ENCODE measurements at regions not wholly inside any gene's neighbourhood (a gene's known extent, or its start where the extent isn't known, plus 50 kb on each side); places are given as distances from the start of the nearest gene placed in this dataset.
"Not testable (repeated sequence)": the region's sequence is repeated elsewhere in the genome, so short reads cannot be mapped to it uniquely, and the experiment has no call there.

DNA sequence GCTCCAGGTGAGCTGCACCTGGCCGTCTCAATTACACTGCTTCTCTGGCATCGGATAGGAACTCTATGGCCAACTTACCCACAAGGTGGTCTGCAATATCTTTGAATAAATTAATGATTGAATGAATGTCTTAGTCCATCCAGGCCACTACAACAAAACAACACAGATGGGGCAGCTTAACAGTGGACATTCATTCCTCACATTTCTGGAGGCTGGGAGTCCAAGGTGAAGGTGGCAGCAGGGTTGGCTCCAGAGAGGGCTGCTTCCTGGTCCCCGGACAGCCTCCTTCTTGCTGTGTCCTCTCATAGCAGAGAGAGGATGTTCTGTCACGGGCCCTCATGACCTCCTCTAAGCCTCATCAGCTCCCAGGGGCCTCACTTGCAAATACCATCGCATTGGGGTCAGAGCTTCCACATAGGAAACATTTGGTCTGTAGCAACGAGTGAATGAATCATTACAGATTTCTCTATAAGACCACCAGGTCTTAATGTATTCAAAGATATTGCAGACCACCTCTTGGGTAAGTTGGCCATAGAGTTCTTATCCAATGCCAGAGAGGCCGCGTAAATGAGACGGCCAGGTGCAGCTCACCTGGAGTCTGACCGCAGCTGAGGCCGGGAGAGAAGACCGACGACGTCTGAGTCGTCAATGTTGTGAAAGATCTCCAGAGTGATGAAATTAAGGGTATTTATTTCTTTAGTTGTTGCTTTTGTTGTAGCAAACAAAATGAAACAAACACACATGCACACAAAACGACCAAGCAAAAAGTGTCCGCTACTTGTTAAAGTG lies 182.7 kb upstream of the C14orf180 start:
- no peak overlapping the region for H3K4me3 ChIP-seq (ENCODE audit: low read depth, low read length)
- H3K27me3 ChIP-seq (ENCODE audit: insufficient read depth, low read length): no peaks in the 10 kb centered on the region
- H3K36me3 ChIP-seq (ENCODE audit: insufficient read depth, low read length): no peaks in the 10 kb centered on the region
- no peak overlapping the region for H2AFZ ChIP-seq (ENCODE audit: low read length, unreplicated experiment)
- no peak overlapping the region for H3K27ac ChIP-seq (ENCODE audit: low read depth, low read length)
- H3K79me2 ChIP-seq (ENCODE audit: control insufficient read depth, insufficient read depth, low read length, unreplicated experiment): no peaks in the 10 kb centered on the region
- H3K4me1 ChIP-seq (ENCODE audit: control insufficient read depth, insufficient read depth, low read length, unreplicated experiment): no peaks in the 10 kb centered on the region

DNA sequence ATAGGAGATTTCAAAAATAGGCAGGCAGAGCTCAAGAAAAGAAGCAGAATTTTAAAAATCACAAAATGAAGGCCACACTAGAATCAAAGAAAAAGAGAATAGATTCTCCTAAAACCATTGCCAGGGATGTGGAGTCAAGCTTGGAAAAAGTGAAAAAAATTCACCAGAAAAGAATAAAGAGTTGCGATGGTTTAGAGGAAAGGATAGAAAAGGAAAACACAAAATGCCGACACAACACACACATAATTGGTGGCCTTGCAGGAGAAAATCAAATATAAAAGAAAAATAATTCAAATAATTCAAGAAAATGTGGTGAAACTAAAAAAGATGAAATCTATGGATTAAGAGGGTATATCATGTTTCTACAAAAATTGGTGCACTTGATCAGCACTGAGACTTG lies 181.6 kb upstream of the C14orf180 start:
- no peak overlapping the region for H2AFZ ChIP-seq (ENCODE audit: low read length, unreplicated experiment)
- H3K27me3 ChIP-seq (ENCODE audit: insufficient read depth, low read length): no peaks in the 10 kb centered on the region
- no peak overlapping the region for H3K27ac ChIP-seq (ENCODE audit: low read depth, low read length)
- no peak overlapping the region for H3K4me3 ChIP-seq (ENCODE audit: low read depth, low read length)
- H3K4me1 ChIP-seq (ENCODE audit: control insufficient read depth, insufficient read depth, low read length, unreplicated experiment): no peaks in the 10 kb centered on the region
- H3K36me3 ChIP-seq (ENCODE audit: insufficient read depth, low read length): no peaks in the 10 kb centered on the region
- H3K79me2 ChIP-seq (ENCODE audit: control insufficient read depth, insufficient read depth, low read length, unreplicated experiment): no peaks in the 10 kb centered on the region

DNA sequence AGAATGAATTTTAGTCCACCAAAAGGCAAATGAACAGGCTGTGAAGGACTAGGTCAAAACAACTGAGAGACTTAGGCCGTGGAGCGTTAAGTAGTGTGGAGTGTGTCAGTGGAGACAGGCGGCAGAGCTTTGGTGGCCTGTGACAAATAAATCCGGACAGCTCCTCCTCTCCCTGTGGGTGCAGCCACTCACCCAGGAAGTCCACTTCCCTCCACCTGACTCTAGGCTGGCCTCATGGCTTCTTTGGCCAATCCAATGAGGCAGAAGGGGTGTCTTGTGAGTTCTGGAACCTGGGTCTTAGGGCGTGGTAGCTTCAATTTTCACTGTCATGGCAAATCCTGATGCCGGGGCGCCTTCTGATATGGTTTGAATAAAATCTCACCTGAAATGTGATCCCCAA lies 180.9 kb upstream of the C14orf180 start:
- Histone ChIP-seq H3K4me1 (ENCODE audit: control insufficient read depth, insufficient read depth, low read length, unreplicated experiment) (no peaks in the 10 kb centered on the region), H2AFZ (ENCODE audit: low read length, unreplicated experiment) (no peak overlapping the region), H3K79me2 (ENCODE audit: control insufficient read depth, insufficient read depth, low read length, unreplicated experiment) (no peaks in the 10 kb centered on the region), H3K27ac (ENCODE audit: low read depth, low read length) (no peak overlapping the region), H3K4me3 (ENCODE audit: low read depth, low read length) (no peak overlapping the region), H3K36me3 (ENCODE audit: insufficient read depth, low read length) (no peaks in the 10 kb centered on the region), H3K27me3 (ENCODE audit: insufficient read depth, low read length) (0 out of 2 replicates have a peak, but pooled peaks cover under 1% of the 10 kb centered on the region)

DNA sequence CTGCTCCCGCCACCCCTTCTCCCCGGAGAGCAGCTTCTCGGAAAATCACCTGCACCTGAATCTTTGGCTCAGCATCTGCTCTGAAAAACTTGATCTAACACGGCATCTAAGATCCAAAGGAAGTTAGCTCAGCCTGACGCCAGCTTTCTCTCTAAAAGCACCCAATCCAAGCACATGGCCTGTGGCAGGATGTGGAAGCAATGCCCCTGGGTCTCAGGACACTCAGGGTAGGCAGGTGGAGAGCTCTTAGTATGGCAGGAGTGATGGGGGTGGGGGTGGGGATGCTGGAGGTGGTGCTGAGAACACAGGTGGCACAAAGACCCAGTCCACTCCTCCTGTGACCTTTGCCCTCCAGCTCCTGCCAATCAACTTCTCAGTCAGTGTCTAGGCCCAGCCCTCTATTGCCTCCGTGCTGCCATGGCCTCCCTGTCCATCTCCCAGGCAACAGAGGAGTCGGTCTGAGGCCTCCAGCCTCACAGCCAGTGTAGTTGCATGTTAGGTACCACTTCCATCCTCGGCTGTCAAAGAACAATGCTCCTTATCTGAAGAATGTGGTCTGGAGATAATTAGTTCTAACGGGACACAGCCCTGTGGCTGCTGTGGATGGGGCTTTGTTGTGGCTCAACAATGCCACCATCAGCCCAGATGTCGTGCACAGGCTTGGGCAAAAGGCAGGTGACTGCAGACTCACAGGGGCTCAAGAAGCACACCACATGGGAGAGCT lies 180.0 kb upstream of the C14orf180 start:
- Histone ChIP-seq H2AFZ (ENCODE audit: low read length, unreplicated experiment) (no peak overlapping the region), H3K36me3 (ENCODE audit: insufficient read depth, low read length) (no peaks in the 10 kb centered on the region), H3K27ac (ENCODE audit: low read depth, low read length) (no peak overlapping the region), H3K79me2 (ENCODE audit: control insufficient read depth, insufficient read depth, low read length, unreplicated experiment) (no peaks in the 10 kb centered on the region), H3K27me3 (ENCODE audit: insufficient read depth, low read length) (peaks cover 10% of the 10 kb centered on the region; the same call in 1 of the 2 replicates), H3K4me1 (ENCODE audit: control insufficient read depth, insufficient read depth, low read length, unreplicated experiment) (no peaks in the 10 kb centered on the region), H3K4me3 (ENCODE audit: low read depth, low read length) (no peak overlapping the region)

DNA sequence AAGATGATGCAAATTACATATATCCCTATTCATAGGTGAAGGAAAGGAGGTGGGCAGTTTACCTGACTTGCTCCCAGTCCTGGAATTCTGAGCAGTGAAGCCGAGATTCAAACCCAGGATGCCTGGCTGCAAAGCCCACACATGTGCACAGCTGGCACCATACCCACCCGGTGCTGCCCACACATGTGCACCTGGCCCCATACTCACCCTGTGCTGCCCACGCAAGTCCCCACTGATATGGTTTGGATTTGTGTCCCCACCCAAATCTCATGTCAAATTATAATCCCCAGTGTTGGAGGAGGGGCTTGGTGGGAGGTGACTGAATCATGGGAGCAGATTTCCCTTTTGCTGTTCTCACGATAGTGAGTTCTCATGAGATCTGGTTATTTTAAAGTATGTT lies 179.2 kb upstream of the C14orf180 start:
- Histone ChIP-seq H3K4me3 (ENCODE audit: low read depth, low read length) (no peak overlapping the region), H3K36me3 (ENCODE audit: insufficient read depth, low read length) (no peaks in the 10 kb centered on the region), H3K27ac (ENCODE audit: low read depth, low read length) (no peak overlapping the region), H2AFZ (ENCODE audit: low read length, unreplicated experiment) (no peak overlapping the region), H3K79me2 (ENCODE audit: control insufficient read depth, insufficient read depth, low read length, unreplicated experiment) (no peaks in the 10 kb centered on the region), H3K4me1 (ENCODE audit: control insufficient read depth, insufficient read depth, low read length, unreplicated experiment) (no peaks in the 10 kb centered on the region), H3K27me3 (ENCODE audit: insufficient read depth, low read length) (peaks cover 16% of the 10 kb centered on the region; the same call in 1 of the 2 replicates)

DNA sequence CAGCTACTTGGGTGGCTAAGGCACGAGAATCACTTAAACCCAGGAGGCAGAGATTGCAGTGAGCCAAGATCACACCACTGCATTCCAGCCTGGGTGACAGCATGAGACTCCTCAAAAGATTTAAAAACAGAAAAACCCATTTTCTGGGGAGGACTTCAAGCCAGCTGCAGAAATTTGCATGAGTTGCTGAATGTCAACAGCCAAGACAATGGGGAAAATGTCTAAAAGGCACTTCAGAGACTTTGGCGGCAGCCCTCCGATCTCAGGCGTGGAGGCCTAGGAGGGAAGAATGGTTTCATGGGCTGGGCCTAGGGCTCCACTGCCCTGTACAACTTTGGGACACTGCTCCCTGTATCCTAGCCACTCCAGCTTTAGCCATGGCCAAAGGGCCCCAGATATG lies 177.8 kb upstream of the C14orf180 start:
- Histone ChIP-seq H3K27me3 (ENCODE audit: insufficient read depth, low read length) (peaks cover 31% of the 10 kb centered on the region), H3K27ac (ENCODE audit: low read depth, low read length) (no peak overlapping the region), H3K4me1 (ENCODE audit: control insufficient read depth, insufficient read depth, low read length, unreplicated experiment) (no peaks in the 10 kb centered on the region)

DNA sequence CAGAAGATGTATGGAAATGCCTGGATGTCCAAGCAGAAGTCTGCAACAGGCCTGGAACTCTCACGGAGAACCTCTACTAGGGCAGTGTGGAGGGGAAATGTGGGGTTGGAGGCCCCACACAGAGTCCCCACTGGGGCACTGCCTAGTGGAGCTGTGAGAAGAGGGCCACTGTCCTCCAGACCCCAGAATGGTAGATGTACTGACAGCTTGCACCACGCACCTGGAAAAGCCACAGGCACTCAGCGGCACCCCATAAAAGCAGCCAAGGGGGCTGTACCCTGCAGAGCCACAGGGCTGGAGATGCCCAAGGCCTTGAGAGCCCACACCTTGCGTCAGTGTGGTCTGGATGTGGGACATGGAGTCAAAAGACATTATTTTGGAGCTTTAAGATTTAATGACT lies 177.3 kb upstream of the C14orf180 start:
- H3K36me3 ChIP-seq (ENCODE audit: insufficient read depth, low read length); H3K4me1 ChIP-seq (ENCODE audit: control insufficient read depth, insufficient read depth, low read length, unreplicated experiment); H3K27ac ChIP-seq (ENCODE audit: low read depth, low read length); H3K79me2 ChIP-seq (ENCODE audit: control insufficient read depth, insufficient read depth, low read length, unreplicated experiment); H2AFZ ChIP-seq (ENCODE audit: low read length, unreplicated experiment); H3K4me3 ChIP-seq (ENCODE audit: low read depth, low read length): not testable (repeated sequence)
- peaks cover 36% of the 10 kb centered on the region for H3K27me3 ChIP-seq (ENCODE audit: insufficient read depth, low read length)

More for the DNA sequence above, 177.8 kb upstream of the C14orf180 start:
- H3K36me3 ChIP-seq (ENCODE audit: insufficient read depth, low read length): no peaks in the 10 kb centered on the region
- H3K4me3 ChIP-seq (ENCODE audit: low read depth, low read length): no peak overlapping the region
- no peaks in the 10 kb centered on the region for H3K79me2 ChIP-seq (ENCODE audit: control insufficient read depth, insufficient read depth, low read length, unreplicated experiment)
- H2AFZ ChIP-seq (ENCODE audit: low read length, unreplicated experiment): no peak overlapping the region

DNA sequence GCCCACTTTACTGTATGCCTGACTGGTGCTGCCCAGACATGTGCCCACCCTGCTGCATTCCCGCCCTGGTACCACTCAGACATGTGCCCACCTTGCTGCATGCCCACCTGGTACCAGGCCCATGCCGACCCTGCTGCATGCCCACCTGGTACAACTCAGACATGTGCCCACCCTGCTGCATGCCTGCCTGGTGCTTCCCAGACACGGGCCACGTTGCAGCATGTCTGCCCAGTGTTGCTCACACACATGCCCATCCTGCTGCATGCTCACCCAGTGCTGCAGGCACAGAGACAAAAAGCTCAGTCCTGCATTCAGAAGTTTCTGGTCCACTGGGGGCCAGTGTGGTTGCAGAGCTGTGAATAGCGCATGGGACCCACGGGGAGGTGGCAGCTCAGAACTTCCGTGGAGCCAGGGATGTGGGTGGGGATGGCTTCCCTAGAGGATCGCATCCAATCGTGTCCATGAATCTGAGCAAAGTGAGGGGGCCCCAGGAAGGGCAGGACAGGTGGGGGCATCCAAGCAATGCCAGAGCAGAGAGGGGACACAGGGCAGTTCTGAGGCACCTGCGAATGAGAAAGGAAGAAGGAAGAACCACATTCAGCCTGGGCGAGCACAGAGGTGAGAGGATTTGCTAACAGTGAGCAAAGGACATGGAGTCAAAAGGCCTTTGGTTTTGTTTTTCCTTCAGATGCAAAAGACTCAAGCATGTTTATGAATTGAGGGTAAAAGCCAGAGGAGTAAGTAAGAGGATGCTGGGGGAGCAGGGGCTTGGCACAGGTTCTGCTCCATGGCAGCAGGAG lies 175.9 kb upstream of the C14orf180 start:
- no peaks in the 10 kb centered on the region for H3K36me3 ChIP-seq (ENCODE audit: insufficient read depth, low read length)
- no peak overlapping the region for H3K4me3 ChIP-seq (ENCODE audit: low read depth, low read length)
- H3K4me1 ChIP-seq (ENCODE audit: control insufficient read depth, insufficient read depth, low read length, unreplicated experiment): no peaks in the 10 kb centered on the region
- no peaks in the 10 kb centered on the region for H3K79me2 ChIP-seq (ENCODE audit: control insufficient read depth, insufficient read depth, low read length, unreplicated experiment)
- H3K27me3 ChIP-seq (ENCODE audit: insufficient read depth, low read length): peaks cover 42% of the 10 kb centered on the region
- H2AFZ ChIP-seq (ENCODE audit: low read length, unreplicated experiment): no peak overlapping the region
- H3K27ac ChIP-seq (ENCODE audit: low read depth, low read length): no peak overlapping the region

DNA sequence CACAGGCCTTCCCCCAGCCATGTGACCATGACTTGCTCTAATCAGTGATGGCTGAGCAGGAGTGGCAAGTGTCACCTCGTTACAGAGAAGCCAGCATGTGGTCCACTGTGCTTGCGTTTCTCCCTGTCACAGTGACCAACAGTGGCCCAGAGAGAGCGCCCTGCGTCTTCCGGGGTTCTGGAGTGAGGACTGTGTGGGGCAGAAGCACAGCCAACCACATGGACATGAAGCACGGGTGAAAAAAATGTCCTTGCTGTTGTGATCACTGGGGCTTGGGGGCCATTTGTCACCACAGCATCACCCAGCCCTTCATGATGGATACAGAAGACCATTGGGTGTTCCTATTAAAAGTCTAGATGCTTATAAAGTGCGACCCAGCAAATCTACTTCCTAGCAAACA lies 174.6 kb upstream of the C14orf180 start:
- H2AFZ ChIP-seq (ENCODE audit: low read length, unreplicated experiment): no peak overlapping the region
- H3K4me3 ChIP-seq (ENCODE audit: low read depth, low read length): no peak overlapping the region
- H3K79me2 ChIP-seq (ENCODE audit: control insufficient read depth, insufficient read depth, low read length, unreplicated experiment): no peaks in the 10 kb centered on the region
- H3K36me3 ChIP-seq (ENCODE audit: insufficient read depth, low read length): no peaks in the 10 kb centered on the region
- H3K4me1 ChIP-seq (ENCODE audit: control insufficient read depth, insufficient read depth, low read length, unreplicated experiment): no peaks in the 10 kb centered on the region
- H3K27ac ChIP-seq (ENCODE audit: low read depth, low read length): no peak overlapping the region
- peaks cover 49% of the 10 kb centered on the region for H3K27me3 ChIP-seq (ENCODE audit: insufficient read depth, low read length)

DNA sequence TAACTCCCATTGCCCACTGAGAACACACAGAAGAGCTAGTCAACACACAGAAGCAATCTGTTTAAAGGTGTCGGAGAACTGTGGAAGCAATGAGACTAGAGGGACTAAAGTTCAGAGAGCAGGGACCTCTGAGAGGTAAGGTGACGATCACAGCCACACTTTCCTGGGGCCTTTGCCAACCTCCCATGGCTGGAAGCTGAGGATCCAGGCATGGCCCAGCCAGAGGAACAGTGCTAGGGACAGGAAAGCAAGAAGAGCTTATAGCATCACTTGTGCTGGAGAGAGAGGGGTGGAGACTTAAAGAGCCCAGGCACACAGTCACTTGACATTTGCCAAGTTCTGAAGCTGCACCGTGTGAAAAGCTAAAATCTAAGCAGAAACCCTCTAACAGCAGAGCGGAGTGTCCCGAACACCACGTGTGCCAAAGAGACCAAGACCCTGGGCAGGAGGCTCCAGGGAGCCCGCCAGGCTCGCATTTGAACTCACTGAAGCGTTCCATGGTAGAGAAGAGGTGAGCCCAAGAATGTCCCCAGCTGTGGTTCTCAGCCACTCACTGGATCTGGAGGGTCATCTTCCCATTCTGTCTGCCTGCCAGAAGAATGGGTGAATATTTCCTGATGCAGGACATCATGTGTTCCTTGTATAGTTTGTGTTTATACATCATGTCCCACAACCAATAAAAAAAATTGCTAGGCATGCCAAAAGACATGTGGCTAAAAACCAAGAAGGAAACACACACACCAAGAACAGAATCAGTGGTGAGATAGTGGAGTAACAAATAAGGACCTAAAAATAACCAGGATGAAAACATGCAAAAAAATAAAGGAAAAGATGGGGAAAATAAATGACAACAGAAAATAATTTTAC lies 174.0 kb upstream of the C14orf180 start:
- H3K4me3 ChIP-seq (ENCODE audit: low read depth, low read length): no peak overlapping the region
- no peaks in the 10 kb centered on the region for H3K4me1 ChIP-seq (ENCODE audit: control insufficient read depth, insufficient read depth, low read length, unreplicated experiment)
- H2AFZ ChIP-seq (ENCODE audit: low read length, unreplicated experiment): no peak overlapping the region
- H3K27me3 ChIP-seq (ENCODE audit: insufficient read depth, low read length): peaks cover 49% of the 10 kb centered on the region
- H3K27ac ChIP-seq (ENCODE audit: low read depth, low read length): no peak overlapping the region
- H3K79me2 ChIP-seq (ENCODE audit: control insufficient read depth, insufficient read depth, low read length, unreplicated experiment): no peaks in the 10 kb centered on the region
- no peaks in the 10 kb centered on the region for H3K36me3 ChIP-seq (ENCODE audit: insufficient read depth, low read length)

Data from ACC112 (cell line).